DND-41 (cell line): ENCODE measurements at regions not wholly inside any gene's neighbourhood (a gene's known extent, or its start where the extent isn't known, plus 50 kb on each side); places are given as distances from the start of the nearest gene placed in this dataset.
"Not testable (repeated sequence)": the region's sequence is repeated elsewhere in the genome, so short reads cannot be mapped to it uniquely, and the experiment has no call there.

Experiments used
- EZH2 ChIP-seq: IDR thresholded peaks from 3 replicates; pipeline ENCODE4 v1.6.1; 2012; ENCODE audit warnings: borderline replicate concordance, low read depth, mild to moderate bottlenecking, moderate library complexity, low read length, inconsistent platforms; ENCODE audit not compliant: severe bottlenecking
- TF ChIP-seq, protein P1 (sequence below): IDR thresholded peaks from 2 replicates; pipeline ENCODE4 v1.5.1; 2012; ENCODE audit warnings: borderline replicate concordance, low read length, moderate library complexity, mild to moderate bottlenecking; ENCODE audit not compliant: poor library complexity, severe bottlenecking; ENCODE audit errors: extremely low read depth

DNA sequence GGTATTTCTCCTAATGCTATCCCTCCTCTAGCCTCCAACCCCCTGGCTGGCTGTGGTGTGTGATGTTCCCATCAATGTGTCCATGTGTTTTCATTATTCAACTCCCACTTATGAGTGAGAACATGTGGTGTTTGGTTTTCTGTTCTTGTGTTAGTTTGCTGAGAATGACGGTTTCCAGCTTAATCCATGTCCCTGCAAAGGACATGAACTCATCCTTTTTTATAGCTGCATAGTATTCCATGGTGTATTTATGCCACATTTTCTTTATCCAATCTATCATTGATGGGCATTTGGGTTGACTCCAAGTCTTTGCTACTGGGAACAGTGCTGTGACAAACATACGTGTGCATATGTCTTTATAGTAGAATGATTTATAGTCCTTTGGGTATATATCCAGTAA lies 204.4 kb upstream of the SSTR4 start:
- TF ChIP-seq, protein P1, sequence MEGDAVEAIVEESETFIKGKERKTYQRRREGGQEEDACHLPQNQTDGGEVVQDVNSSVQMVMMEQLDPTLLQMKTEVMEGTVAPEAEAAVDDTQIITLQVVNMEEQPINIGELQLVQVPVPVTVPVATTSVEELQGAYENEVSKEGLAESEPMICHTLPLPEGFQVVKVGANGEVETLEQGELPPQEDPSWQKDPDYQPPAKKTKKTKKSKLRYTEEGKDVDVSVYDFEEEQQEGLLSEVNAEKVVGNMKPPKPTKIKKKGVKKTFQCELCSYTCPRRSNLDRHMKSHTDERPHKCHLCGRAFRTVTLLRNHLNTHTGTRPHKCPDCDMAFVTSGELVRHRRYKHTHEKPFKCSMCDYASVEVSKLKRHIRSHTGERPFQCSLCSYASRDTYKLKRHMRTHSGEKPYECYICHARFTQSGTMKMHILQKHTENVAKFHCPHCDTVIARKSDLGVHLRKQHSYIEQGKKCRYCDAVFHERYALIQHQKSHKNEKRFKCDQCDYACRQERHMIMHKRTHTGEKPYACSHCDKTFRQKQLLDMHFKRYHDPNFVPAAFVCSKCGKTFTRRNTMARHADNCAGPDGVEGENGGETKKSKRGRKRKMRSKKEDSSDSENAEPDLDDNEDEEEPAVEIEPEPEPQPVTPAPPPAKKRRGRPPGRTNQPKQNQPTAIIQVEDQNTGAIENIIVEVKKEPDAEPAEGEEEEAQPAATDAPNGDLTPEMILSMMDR: not testable (repeated sequence)
- TF ChIP-seq EZH2: not testable (repeated sequence)
